ENCODE measurements at regions not wholly inside any gene's neighbourhood (a gene's known extent, or its start where the extent isn't known, plus 50 kb on each side); places are given as distances from the start of the nearest gene placed in this dataset.

GRCh38 chr6:56407883-56408410 is 160.6 kb upstream of the COL21A1 start:
- in situ Hi-C loops (cut with MboI; ENCODE audit: low sequenced_read_pairs): no loop called here

GRCh38 chr6:56406276-56407269 is 159.2 kb upstream of the COL21A1 start:
- in situ Hi-C loops (cut with MboI; ENCODE audit: low sequenced_read_pairs): no loop called here

- in situ Hi-C loops (cut with MboI; ENCODE audit: low sequenced_read_pairs): no loop called here
These were observed 157.2 kb upstream of the COL21A1 start for GRCh38 chr6:56404599-56404998.

GRCh38 chr6:56403745-56404144 is 156.4 kb upstream of the COL21A1 start:
- in situ Hi-C loops (cut with MboI; ENCODE audit: low sequenced_read_pairs): no loop called here

- in situ Hi-C loops (cut with MboI; ENCODE audit: low sequenced_read_pairs): no loop called here
These were observed 154.2 kb upstream of the COL21A1 start for GRCh38 chr6:56401477-56402070.

- in situ Hi-C loops (cut with MboI; ENCODE audit: low sequenced_read_pairs): no loop called here
These were observed 152.9 kb upstream of the COL21A1 start for GRCh38 chr6:56400273-56400672.

- in situ Hi-C loops (cut with MboI; ENCODE audit: low sequenced_read_pairs): no loop called here
These were observed 152.4 kb upstream of the COL21A1 start for GRCh38 chr6:56399672-56400263.

- in situ Hi-C loops (cut with MboI; ENCODE audit: low sequenced_read_pairs): no loop called here
These were observed 151.9 kb upstream of the COL21A1 start for GRCh38 chr6:56399250-56399671.

GRCh38 chr6:56396435-56396834 is 149.1 kb upstream of the COL21A1 start:
- in situ Hi-C loops (cut with MboI; ENCODE audit: low sequenced_read_pairs): no loop called here

GRCh38 chr6:56393615-56394612 is 146.5 kb upstream of the COL21A1 start:
- in situ Hi-C loops (cut with MboI; ENCODE audit: low sequenced_read_pairs): no loop called here

GRCh38 chr6:56388415-56388755 is 141.0 kb upstream of the COL21A1 start:
- in situ Hi-C loops (cut with MboI; ENCODE audit: low sequenced_read_pairs): no loop called here

GRCh38 chr6:56387621-56388414 is 140.4 kb upstream of the COL21A1 start:
- in situ Hi-C loops (cut with MboI; ENCODE audit: low sequenced_read_pairs): no loop called here

- in situ Hi-C loops (cut with MboI; ENCODE audit: low sequenced_read_pairs): no loop called here
These were observed 139.3 kb upstream of the COL21A1 start for GRCh38 chr6:56386717-56387116.

- in situ Hi-C loops (cut with MboI; ENCODE audit: low sequenced_read_pairs): no loop called here
These were observed 138.7 kb upstream of the COL21A1 start for GRCh38 chr6:56385981-56386593.

- in situ Hi-C loops (cut with MboI; ENCODE audit: low sequenced_read_pairs): no loop called here
These were observed 135.8 kb upstream of the COL21A1 start for GRCh38 chr6:56383160-56383559.

GRCh38 chr6:56382416-56382940 is 135.1 kb upstream of the COL21A1 start:
- in situ Hi-C loops (cut with MboI; ENCODE audit: low sequenced_read_pairs): no loop called here

GRCh38 chr6:56381801-56382251 is 134.4 kb upstream of the COL21A1 start:
- in situ Hi-C loops (cut with MboI; ENCODE audit: low sequenced_read_pairs): no loop called here

- in situ Hi-C loops (cut with MboI; ENCODE audit: low sequenced_read_pairs): no loop called here
These were observed 133.1 kb upstream of the COL21A1 start for GRCh38 chr6:56380476-56380875.

All from HL-60/S4 treated with retinoic acid at 250 ng/mL for 4 days and 3 days (cell line).